Smooth muscle cell (in vitro differentiated cells): ENCODE measurements at regions not wholly inside any gene's neighbourhood (a gene's known extent, or its start where the extent isn't known, plus 50 kb on each side); places are given as distances from the start of the nearest gene placed in this dataset.

Source experiments
- DNase-seq: peaks from one replicate; lab custom pipeline; 2025; ENCODE audit not compliant: unreplicated experiment; lab: John Stamatoyannopoulos, UW
- H2AFZ ChIP-seq: fragments of 200-600 bp; sonication (generic); 2 replicates; pipeline ENCODE4 v1.6.0; 2016; ENCODE audit warnings: antibody characterized with exemption, low read depth, mild to moderate bottlenecking
- H3F3A ChIP-seq: fragments of 200-600 bp; sonication (generic); 2 replicates; pipeline ENCODE4 v1.6.0; 2017; ENCODE audit warnings: antibody characterized with exemption, low read depth
- H3K27ac ChIP-seq: fragments of 200-600 bp; sonication (generic); 2 replicates; pipeline ENCODE4 v1.5.1; 2016; ENCODE audit warnings: low read depth, mild to moderate bottlenecking
- H3K27me3 ChIP-seq: fragments of 200-600 bp; sonication (generic); 2 replicates; pipeline ENCODE4 v1.6.1; 2016; ENCODE audit warnings: low read depth, mild to moderate bottlenecking
- H3K36me3 ChIP-seq: fragments of 200-600 bp; sonication (generic); 2 replicates; pipeline ENCODE4 v1.5.1; 2016; ENCODE audit warnings: low read depth
- H3K4me1 ChIP-seq: fragments of 200-600 bp; sonication (generic); 2 replicates; pipeline ENCODE4 v1.5.1; 2016; ENCODE audit warnings: low read depth
- H3K4me2 ChIP-seq: fragments of 200-600 bp; sonication (generic); 2 replicates; pipeline ENCODE4 v1.6.0; 2016; ENCODE audit warnings: mild to moderate bottlenecking
- H3K4me3 ChIP-seq: fragments of 200-600 bp; sonication (generic); 2 replicates; pipeline ENCODE4 v1.5.1; 2016; ENCODE audit warnings: mild to moderate bottlenecking
- H3K79me2 ChIP-seq: fragments of 200-600 bp; sonication (generic); 2 replicates; pipeline ENCODE4 v1.6.0; 2016; ENCODE audit warnings: low read depth, mild to moderate bottlenecking
- H3K9ac ChIP-seq: fragments of 200-600 bp; sonication (generic); 2 replicates; pipeline ENCODE4 v1.6.0; 2016; ENCODE audit warnings: low read depth
- H3K9me3 ChIP-seq: fragments of 200-600 bp; sonication (generic); replicated peaks from 2 replicates; pipeline ENCODE4 v1.5.1; 2016; ENCODE audit warnings: low read depth
- H4K20me1 ChIP-seq: fragments of 200-600 bp; sonication (generic); 2 replicates; pipeline ENCODE4 v1.6.0; 2016; ENCODE audit warnings: low read depth
- CTCF ChIP-seq: fragments of 200-600 bp; sonication (generic); IDR thresholded peaks from 2 replicates; pipeline ENCODE4 v1.5.1; 2017; ENCODE audit warnings: borderline replicate concordance, mild to moderate bottlenecking, antibody characterized with exemption; ENCODE audit not compliant: insufficient read depth, poor library complexity, severe bottlenecking
- WGBS: methylation state at CpG from one replicate; pipeline ENCODE4 v1.1.7; 2016; ENCODE audit warnings: low lambda C conversion rate; 5-methylcytosine and 5-hydroxymethylcytosine counted together

DNA sequence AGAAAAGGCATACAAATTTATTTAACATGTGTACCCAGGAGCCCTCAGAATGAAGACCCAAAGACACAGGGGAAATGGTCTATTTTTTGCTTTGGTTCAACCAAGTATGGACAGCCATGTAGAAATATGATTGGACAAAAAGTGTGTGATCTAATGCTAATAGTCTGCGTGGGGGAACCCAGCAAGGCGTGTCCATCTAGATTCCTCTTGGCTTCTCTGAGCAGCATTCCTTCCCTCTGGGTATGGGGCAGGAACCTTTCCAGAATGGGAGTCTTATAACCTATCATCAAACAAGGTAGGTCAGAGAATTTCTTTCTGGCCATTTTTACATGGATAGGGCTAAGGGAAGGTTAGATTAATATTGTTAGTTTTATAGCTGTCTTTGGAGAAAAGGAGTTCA is 698.2 kb downstream of the FGF9 start:
- DNase-seq: no peak
- no peak overlapping the region for H3K9ac ChIP-seq
- no peak for TF ChIP-seq CTCF

DNA sequence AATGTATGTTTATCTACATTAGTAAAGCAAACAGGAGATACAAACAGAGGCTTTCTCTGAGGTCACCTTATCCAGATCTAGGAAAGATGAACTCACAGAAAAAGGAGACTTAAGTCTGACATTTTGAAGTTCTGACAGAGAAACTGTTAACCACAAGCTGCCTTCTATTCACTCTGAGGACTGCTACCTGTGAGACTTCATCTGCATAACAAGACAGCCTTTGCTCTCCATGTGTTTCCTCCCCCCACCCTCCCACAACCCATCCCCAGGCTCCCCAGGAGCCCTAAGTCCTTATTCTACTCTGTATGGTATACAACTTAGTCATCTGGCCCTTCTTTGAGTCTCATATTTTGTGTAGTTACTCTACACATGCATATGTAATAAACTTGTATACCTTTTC is 699.0 kb downstream of the FGF9 start:
- Histone ChIP-seq H3K4me2 (no peak overlapping the region), H3K27me3 (no peaks in the 10 kb centered on the region), H3K27ac (no peak overlapping the region), H3K79me2 (no peaks in the 10 kb centered on the region), H2AFZ (no peak overlapping the region), H3F3A (no peaks in the 10 kb centered on the region), H3K4me3 (no peak overlapping the region), H3K9me3 (peaks cover 18% of the 10 kb centered on the region), H3K36me3 (peaks cover 2% of the 10 kb centered on the region), H3K9ac (no peak overlapping the region), H4K20me1 (no peaks in the 10 kb centered on the region), H3K4me1 (no peaks in the 10 kb centered on the region)
- TF ChIP-seq CTCF: no peak
- no peak for DNase-seq

More for the DNA sequence above, 698.2 kb downstream of the FGF9 start:
- no peaks in the 10 kb centered on the region for H3F3A ChIP-seq
- H3K9me3 ChIP-seq: peaks cover 25% of the 10 kb centered on the region
- no peak overlapping the region for H3K27ac ChIP-seq
- 90% methylated on average over 2 of the region's 2 CpGs for WGBS
- H3K4me3 ChIP-seq: no peak overlapping the region
- H3K36me3 ChIP-seq: peaks cover 5% of the 10 kb centered on the region
- no peaks in the 10 kb centered on the region for H4K20me1 ChIP-seq
- no peak overlapping the region for H3K4me2 ChIP-seq
- no peak overlapping the region for H2AFZ ChIP-seq
- no peaks in the 10 kb centered on the region for H3K27me3 ChIP-seq
- no peaks in the 10 kb centered on the region for H3K4me1 ChIP-seq
- no peaks in the 10 kb centered on the region for H3K79me2 ChIP-seq

DNA sequence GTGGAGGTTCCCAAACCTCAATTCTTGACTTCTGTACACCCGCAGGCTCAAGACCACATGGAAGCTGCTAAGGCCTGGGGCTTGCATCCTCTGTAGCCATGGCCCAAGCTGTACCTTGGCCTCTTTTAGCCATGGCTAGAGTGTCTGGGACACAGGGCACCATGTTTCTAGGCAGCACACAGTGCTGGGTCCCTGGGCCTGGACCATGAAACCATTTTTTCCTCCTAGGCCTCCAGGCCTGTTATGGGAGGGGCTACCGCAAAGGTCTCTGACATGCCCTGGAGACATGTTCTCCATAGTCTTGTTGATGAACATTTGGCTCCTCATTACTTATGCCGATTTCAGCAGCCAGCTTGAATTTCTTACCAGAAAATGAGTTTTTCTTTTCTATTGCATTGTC is 701.4 kb downstream of the FGF9 start:
- H3K4me1 ChIP-seq: no peaks in the 10 kb centered on the region
- H3K9ac ChIP-seq: no peak overlapping the region
- H4K20me1 ChIP-seq: no peaks in the 10 kb centered on the region
- H3K27me3 ChIP-seq: no peaks in the 10 kb centered on the region
- no peaks in the 10 kb centered on the region for H3K79me2 ChIP-seq
- H3K36me3 ChIP-seq: no peaks in the 10 kb centered on the region
- H3K9me3 ChIP-seq: peaks cover 13% of the 10 kb centered on the region
- no peak for DNase-seq
- no peak overlapping the region for H2AFZ ChIP-seq
- 95% methylated on average over 3 of the region's 3 CpGs for WGBS
- no peak for TF ChIP-seq CTCF
- H3K4me2 ChIP-seq: no peak overlapping the region
- no peaks in the 10 kb centered on the region for H3F3A ChIP-seq
- no peak overlapping the region for H3K4me3 ChIP-seq
- H3K27ac ChIP-seq: no peak overlapping the region

DNA sequence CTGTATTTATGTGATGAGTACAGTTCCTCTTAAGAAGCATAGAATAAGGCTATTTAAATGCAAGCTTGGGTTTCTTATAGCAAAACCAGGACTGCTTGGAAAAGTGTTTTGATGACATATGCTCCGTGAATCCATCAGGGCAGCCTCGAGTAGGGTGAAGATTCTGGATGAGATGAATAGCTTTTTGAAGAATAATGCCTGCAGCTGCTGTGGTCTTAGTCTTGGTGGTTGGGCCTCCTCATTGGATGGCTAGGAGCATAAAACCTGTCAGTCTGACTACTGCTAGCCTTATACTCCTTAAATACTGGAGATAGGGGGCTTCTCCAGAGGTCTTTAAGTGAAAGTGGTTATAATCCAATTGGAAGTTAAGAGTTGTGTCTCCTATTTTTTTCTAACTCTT is 704.3 kb downstream of the FGF9 start:
- H4K20me1 ChIP-seq: no peaks in the 10 kb centered on the region
- no peaks in the 10 kb centered on the region for H3K36me3 ChIP-seq
- no peak overlapping the region for H3K4me3 ChIP-seq
- H3K79me2 ChIP-seq: no peaks in the 10 kb centered on the region
- no peaks in the 10 kb centered on the region for H3F3A ChIP-seq
- no peak overlapping the region for H2AFZ ChIP-seq
- TF ChIP-seq CTCF: no peak
- no peak overlapping the region for H3K4me2 ChIP-seq
- H3K27me3 ChIP-seq: no peaks in the 10 kb centered on the region
- DNase-seq: no peak
- H3K27ac ChIP-seq: no peak overlapping the region
- H3K4me1 ChIP-seq: no peaks in the 10 kb centered on the region
- H3K9ac ChIP-seq: no peak overlapping the region
- 98% methylated on average over 2 of the region's 2 CpGs for WGBS
- H3K9me3 ChIP-seq: peaks cover 13% of the 10 kb centered on the region
